ENCODE measurements at regions not wholly inside any gene's neighbourhood (a gene's known extent, or its start where the extent isn't known, plus 50 kb on each side); places are given as distances from the start of the nearest gene placed in this dataset.

DNA sequence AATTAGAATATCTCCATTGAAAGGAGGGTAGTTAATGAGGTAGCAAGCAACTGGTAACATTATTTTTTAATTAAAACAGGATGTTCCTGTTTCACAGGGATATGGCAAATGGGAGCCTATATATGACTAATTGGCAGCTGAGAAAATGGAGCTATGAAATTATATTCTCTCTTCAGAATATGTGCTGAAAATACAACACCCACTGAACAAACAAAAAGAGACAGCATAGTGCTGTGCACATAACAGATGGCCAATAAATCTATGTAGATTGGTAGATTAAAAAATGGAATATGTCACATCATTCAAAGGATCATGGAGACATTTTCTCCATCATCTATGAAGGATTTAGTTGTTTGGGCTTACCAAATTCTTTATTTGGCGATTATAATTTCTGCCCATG, 362.0 kb downstream of the GPR37 start:
- Histone ChIP-seq H4K20me1 (ENCODE audit: insufficient read depth, low read length) (no peaks in the 10 kb centered on the region), H3K27ac (ENCODE audit: low read depth, low read length, poor library complexity, severe bottlenecking) (no peak overlapping the region), H3K79me2 (ENCODE audit: insufficient read depth, low read length) (no peaks in the 10 kb centered on the region), H3K4me3 (ENCODE audit: low read depth, low read length, poor library complexity, severe bottlenecking) (no peak overlapping the region), H3F3A (ENCODE audit: insufficient read depth, low read length) (no peaks in the 10 kb centered on the region), H3K9me2 (ENCODE audit: low read depth, low read length) (0 out of 2 replicates have a peak, but pooled peaks cover 2% of the 10 kb centered on the region), H3K27me3 (ENCODE audit: insufficient read depth, low read length) (no peaks in the 10 kb centered on the region), H2AFZ (ENCODE audit: low read length) (no peak overlapping the region), H3K4me2 (ENCODE audit: low read length) (no peak overlapping the region), H3K36me3 (ENCODE audit: insufficient read depth, low read length) (no peaks in the 10 kb centered on the region), H3K9me3 (ENCODE audit: low read length) (no peaks in the 10 kb centered on the region), H3K9ac (ENCODE audit: low read length) (no peak overlapping the region), H3K4me1 (ENCODE audit: insufficient read depth, low read length, severe bottlenecking) (no peaks in the 10 kb centered on the region)
- no peak for TF ChIP-seq EZH2 (IDR thresholded peaks at IDR 0.05; ENCODE audit: borderline replicate concordance, low read length)
- TF ChIP-seq, protein P1, sequence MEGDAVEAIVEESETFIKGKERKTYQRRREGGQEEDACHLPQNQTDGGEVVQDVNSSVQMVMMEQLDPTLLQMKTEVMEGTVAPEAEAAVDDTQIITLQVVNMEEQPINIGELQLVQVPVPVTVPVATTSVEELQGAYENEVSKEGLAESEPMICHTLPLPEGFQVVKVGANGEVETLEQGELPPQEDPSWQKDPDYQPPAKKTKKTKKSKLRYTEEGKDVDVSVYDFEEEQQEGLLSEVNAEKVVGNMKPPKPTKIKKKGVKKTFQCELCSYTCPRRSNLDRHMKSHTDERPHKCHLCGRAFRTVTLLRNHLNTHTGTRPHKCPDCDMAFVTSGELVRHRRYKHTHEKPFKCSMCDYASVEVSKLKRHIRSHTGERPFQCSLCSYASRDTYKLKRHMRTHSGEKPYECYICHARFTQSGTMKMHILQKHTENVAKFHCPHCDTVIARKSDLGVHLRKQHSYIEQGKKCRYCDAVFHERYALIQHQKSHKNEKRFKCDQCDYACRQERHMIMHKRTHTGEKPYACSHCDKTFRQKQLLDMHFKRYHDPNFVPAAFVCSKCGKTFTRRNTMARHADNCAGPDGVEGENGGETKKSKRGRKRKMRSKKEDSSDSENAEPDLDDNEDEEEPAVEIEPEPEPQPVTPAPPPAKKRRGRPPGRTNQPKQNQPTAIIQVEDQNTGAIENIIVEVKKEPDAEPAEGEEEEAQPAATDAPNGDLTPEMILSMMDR (IDR thresholded peaks at IDR 0.05; ENCODE audit: low read length) = no peak

DNA sequence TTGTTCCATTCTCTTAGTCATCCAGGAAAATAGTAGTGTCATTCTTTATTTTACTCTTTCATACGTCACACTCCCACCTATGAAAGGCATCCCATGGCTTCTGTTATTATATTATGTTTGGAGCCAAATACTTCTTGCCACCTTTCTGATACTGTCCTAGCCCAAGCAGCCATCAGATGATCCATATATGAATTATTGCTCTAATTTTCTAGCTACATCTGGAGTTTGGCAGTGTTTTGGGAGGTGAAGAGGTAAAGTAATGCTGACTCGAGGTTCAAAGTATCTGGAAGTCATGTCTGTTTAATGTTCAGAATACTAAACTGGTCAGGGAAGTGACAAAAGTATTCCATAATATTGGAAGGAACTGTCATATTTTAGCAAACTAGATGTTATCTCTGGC, 362.5 kb downstream of the GPR37 start:
- Histone ChIP-seq H3K9me3 (ENCODE audit: low read length) (no peaks in the 10 kb centered on the region), H3K27me3 (ENCODE audit: insufficient read depth, low read length) (no peaks in the 10 kb centered on the region)

DNA sequence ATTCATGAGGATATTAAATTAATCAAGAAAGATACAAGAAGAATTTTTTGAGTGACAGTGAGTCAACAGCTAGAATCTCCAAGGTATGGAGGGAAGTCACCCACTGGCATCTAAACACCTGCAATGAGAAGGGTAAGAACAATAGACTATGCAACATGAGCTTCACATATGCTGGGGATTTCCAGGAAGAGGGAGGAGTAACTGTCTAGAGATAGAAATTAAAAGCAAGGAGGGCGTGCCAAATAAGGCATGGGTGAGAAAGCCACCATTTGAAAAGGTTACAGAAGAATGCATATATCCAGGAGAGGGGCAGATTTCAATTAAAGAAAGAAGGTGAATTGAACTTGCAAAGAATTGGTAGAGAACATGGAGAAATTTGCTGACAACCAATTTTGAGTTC, 365.7 kb downstream of the GPR37 start:
- H3K79me2 ChIP-seq (ENCODE audit: insufficient read depth, low read length) = no peaks in the 10 kb centered on the region
- TF ChIP-seq EZH2 (IDR thresholded peaks at IDR 0.05; ENCODE audit: borderline replicate concordance, low read length) = no peak
- TF ChIP-seq, protein P1 (IDR thresholded peaks at IDR 0.05; ENCODE audit: low read length) = no peak
- H3K4me3 ChIP-seq (ENCODE audit: low read depth, low read length, poor library complexity, severe bottlenecking) = no peak overlapping the region
- H3F3A ChIP-seq (ENCODE audit: insufficient read depth, low read length) = no peaks in the 10 kb centered on the region
- H4K20me1 ChIP-seq (ENCODE audit: insufficient read depth, low read length) = no peaks in the 10 kb centered on the region
- no peaks in the 10 kb centered on the region for H3K9me3 ChIP-seq (ENCODE audit: low read length)
- no peak overlapping the region for H3K4me2 ChIP-seq (ENCODE audit: low read length)
- no peak overlapping the region for H2AFZ ChIP-seq (ENCODE audit: low read length)
- no peaks in the 10 kb centered on the region for H3K4me1 ChIP-seq (ENCODE audit: insufficient read depth, low read length, severe bottlenecking)
- no peak overlapping the region for H3K27ac ChIP-seq (ENCODE audit: low read depth, low read length, poor library complexity, severe bottlenecking)
- H3K9ac ChIP-seq (ENCODE audit: low read length) = no peak overlapping the region
- H3K27me3 ChIP-seq (ENCODE audit: insufficient read depth, low read length) = no peaks in the 10 kb centered on the region
- H3K36me3 ChIP-seq (ENCODE audit: insufficient read depth, low read length) = no peaks in the 10 kb centered on the region
- 0 out of 2 replicates have a peak, but pooled peaks cover 2% of the 10 kb centered on the region for H3K9me2 ChIP-seq (ENCODE audit: low read depth, low read length)

More for the DNA sequence above, 362.5 kb downstream of the GPR37 start:
- TF ChIP-seq, protein P1 (IDR thresholded peaks at IDR 0.05; ENCODE audit: low read length) = no peak
- no peak for TF ChIP-seq EZH2 (IDR thresholded peaks at IDR 0.05; ENCODE audit: borderline replicate concordance, low read length)
- no peak overlapping the region for H3K4me2 ChIP-seq (ENCODE audit: low read length)
- no peaks in the 10 kb centered on the region for H3K4me1 ChIP-seq (ENCODE audit: insufficient read depth, low read length, severe bottlenecking)
- H3K79me2 ChIP-seq (ENCODE audit: insufficient read depth, low read length) = no peaks in the 10 kb centered on the region
- no peaks in the 10 kb centered on the region for H4K20me1 ChIP-seq (ENCODE audit: insufficient read depth, low read length)
- no peak overlapping the region for H3K4me3 ChIP-seq (ENCODE audit: low read depth, low read length, poor library complexity, severe bottlenecking)
- H3K9ac ChIP-seq (ENCODE audit: low read length) = no peak overlapping the region
- H3K9me2 ChIP-seq (ENCODE audit: low read depth, low read length) = 0 out of 2 replicates have a peak, but pooled peaks cover 2% of the 10 kb centered on the region
- no peak overlapping the region for H3K27ac ChIP-seq (ENCODE audit: low read depth, low read length, poor library complexity, severe bottlenecking)
- H3K36me3 ChIP-seq (ENCODE audit: insufficient read depth, low read length) = no peaks in the 10 kb centered on the region
- no peaks in the 10 kb centered on the region for H3F3A ChIP-seq (ENCODE audit: insufficient read depth, low read length)
- no peak overlapping the region for H2AFZ ChIP-seq (ENCODE audit: low read length)

Data from OCI-LY1 (cell line).